Esophagus muscularis mucosa (tissue), 3 donors: ENCODE measurements at regions not wholly inside any gene's neighbourhood (a gene's known extent, or its start where the extent isn't known, plus 50 kb on each side); places are given as distances from the start of the nearest gene placed in this dataset.

Experiments
- CTCF ChIP-seq, 3 experiments: fragments of 200-600 bp in 2 of 3; fragments of 450-650 bp in 1 of 3; sonication (generic) in 2 of 3; IDR thresholded peaks; one replicate each; pipeline ENCODE4 v1.5.1; 2017 to 2019; ENCODE audit warnings: antibody characterized with exemption in 3 of 3, mild to moderate bottlenecking in 2 of 3, moderate library complexity in 1 of 3
- POLR2AphosphoS5 ChIP-seq, 2 donors: sonication (generic); formaldehyde crosslinking; IDR thresholded peaks; one replicate each; pipeline ENCODE4 v1.6.1; 2017; ENCODE audit warnings: antibody characterized with exemption in 2 of 2

GRCh38 chr18:57281519-57281918 is 70.8 kb upstream of the ST8SIA3 start:
- TF ChIP-seq CTCF (IDR thresholded peaks at IDR 0.05), result no peak
- TF ChIP-seq POLR2AphosphoS5 (IDR thresholded peaks at IDR 0.05), result no peak
